Transverse colon (tissue), 4 donors: ENCODE measurements at regions not wholly inside any gene's neighbourhood (a gene's known extent, or its start where the extent isn't known, plus 50 kb on each side); places are given as distances from the start of the nearest gene placed in this dataset.

Source experiments
- DNase-seq: peaks from one replicate; pipeline ENCODE4 v3.0.0-alpha.2; 2019
- H3K27ac ChIP-seq, 4 donors: fragments of 200-600 bp; sonication (generic); 2 replicates each; pipeline ENCODE4 v1.5.1; 2016 to 2018; ENCODE audit warnings: inconsistent platforms in 4 of 4
- H3K27me3 ChIP-seq: fragments of 200-600 bp; sonication (generic); 2 replicates; pipeline ENCODE4 v1.5.1; 2017; ENCODE audit warnings: inconsistent platforms
- H3K36me3 ChIP-seq, 4 donors: fragments of 200-600 bp; sonication (generic); 2 replicates each; pipeline ENCODE4 v1.5.1; 2017 to 2019; ENCODE audit warnings: inconsistent platforms in 4 of 4
- H3K4me1 ChIP-seq, 4 donors: fragments of 200-600 bp; sonication (generic); 2 replicates each; pipeline ENCODE4 v1.5.1; 2017 to 2020; ENCODE audit warnings: inconsistent platforms in 4 of 4
- H3K4me3 ChIP-seq, 4 donors: fragments of 200-600 bp; sonication (generic); 1 replicate in 1 of 4; 2 replicates in 3 of 4; pipeline versions ENCODE4 v1.5.1 to v1.6.1; 2017 to 2019; ENCODE audit warnings: inconsistent platforms in 4 of 4
- H3K9me3 ChIP-seq, 2 donors: fragments of 200-600 bp; sonication (generic); 2 replicates each; pipeline ENCODE4 v1.5.1; 2017 to 2019; ENCODE audit warnings: inconsistent platforms in 2 of 2
- CTCF ChIP-seq, 5 experiments: fragments of 200-600 bp in 3 of 5; fragments of 450-650 bp in 2 of 5; sonication (generic) in 3 of 5; IDR thresholded peaks; 1 replicate in 2 of 5; 2 replicates in 3 of 5; pipeline ENCODE4 v1.5.1; 2016 to 2017; ENCODE audit warnings: antibody characterized with exemption in 5 of 5, inconsistent platforms in 3 of 5, mild to moderate bottlenecking in 2 of 5, moderate library complexity in 1 of 5
- EP300 ChIP-seq: sonication (generic); formaldehyde crosslinking; IDR thresholded peaks from one replicate; pipeline ENCODE4 v1.6.1; 2017; ENCODE audit warnings: antibody characterized with exemption, low read depth
- POLR2A ChIP-seq: fragments of 450-650 bp; IDR thresholded peaks from one replicate; pipeline ENCODE4 v1.6.1; 2016; ENCODE audit warnings: antibody characterized with exemption, mild to moderate bottlenecking, moderate library complexity
- POLR2AphosphoS5 ChIP-seq, 3 donors: sonication (generic); formaldehyde crosslinking; IDR thresholded peaks; one replicate each; pipeline ENCODE4 v1.6.1; 2016; ENCODE audit warnings: antibody characterized with exemption in 3 of 3
- WGBS, 2 donors: methylation state at CpG; one replicate each; pipeline ENCODE4 v1.1.5; 2018; ENCODE audit warnings: low coverage in 1 of 2; 5-methylcytosine and 5-hydroxymethylcytosine counted together
- in situ Hi-C, 4 donors: fragments of 200-750 bp; cut with MboI; loops; one replicate each; pipeline versions ENCODE4 v1.15.0 to v1.15.1; 2017; ENCODE audit warnings: low sequenced_read_pairs in 3 of 4, low pct_ligation_motif_present in 1 of 4, low pct_unique_long_range_greater_than_20kb in 1 of 4
- intact Hi-C: fragments of 100-400 bp; cut with DNase I; formaldehyde crosslinking; loops from one replicate; pipeline ENCODE4 v1.15.1; 2023; ENCODE audit warnings: low total_unique reads

GRCh38 chr1:221487781-221488524 is 253.9 kb downstream of the DUSP10 start:
- in situ Hi-C loops (loop anchor here in 1 of 4 donors (25.0 kb wide), 1 partner anchor 974 kb away; no protein-coding TSS in a partner anchor), intact Hi-C loops (no loop called here)
- TF ChIP-seq CTCF (IDR thresholded peaks at IDR 0.05) (no peak), POLR2AphosphoS5 (IDR thresholded peaks at IDR 0.05) (no peak), POLR2A (no peak), EP300 (no peak)

GRCh38 chr1:221488550-221488949 is 253.3 kb downstream of the DUSP10 start:
- in situ Hi-C loops = loop anchor here in 1 of 4 donors (25.0 kb wide), 1 partner anchor 974 kb away; no protein-coding TSS in a partner anchor
- no peak overlapping the region for H3K4me3 ChIP-seq
- no peak for TF ChIP-seq CTCF (IDR thresholded peaks at IDR 0.05)
- no peaks in the 10 kb centered on the region for H3K27me3 ChIP-seq
- H3K4me1 ChIP-seq = no peaks in the 10 kb centered on the region
- WGBS, 2 donors = 67 to 84% methylated on average over 1 of the region's 1 CpG
- no peak for DNase-seq
- H3K9me3 ChIP-seq = no peaks in the 10 kb centered on the region
- H3K36me3 ChIP-seq = no peaks in the 10 kb centered on the region
- intact Hi-C loops = no loop called here
- no peak overlapping the region for H3K27ac ChIP-seq

More at GRCh38 chr1:221487781-221488524, 253.9 kb downstream of the DUSP10 start:
- H3K27ac ChIP-seq = no peak overlapping the region
- 57 to 62% methylated on average over 8 of the region's 8 CpGs for WGBS, 2 donors
- no peaks in the 10 kb centered on the region for H3K4me1 ChIP-seq
- no peaks in the 10 kb centered on the region for H3K36me3 ChIP-seq
- H3K27me3 ChIP-seq = no peaks in the 10 kb centered on the region
- no peaks in the 10 kb centered on the region for H3K9me3 ChIP-seq
- H3K4me3 ChIP-seq = no peak overlapping the region
- DNase-seq = no peak

GRCh38 chr1:221494670-221495069 is 247.2 kb downstream of the DUSP10 start:
- WGBS, 2 donors = 21% methylated on average over 2 of the region's 2 CpGs; no CpG with 5 or more reads in 1 of the 2 donors
- no peak for DNase-seq
- Histone ChIP-seq H3K4me1 (no peaks in the 10 kb centered on the region), H3K27ac (no peak overlapping the region), H3K9me3 (no peaks in the 10 kb centered on the region), H3K27me3 (no peaks in the 10 kb centered on the region), H3K36me3 (no peaks in the 10 kb centered on the region), H3K4me3 (no peak overlapping the region)
- TF ChIP-seq POLR2AphosphoS5 (IDR thresholded peaks at IDR 0.05) (no peak), POLR2A (no peak), CTCF (IDR thresholded peaks at IDR 0.05) (no peak), EP300 (no peak)
- intact Hi-C loops = no loop called here
- in situ Hi-C loops = loop anchor here in 1 of 4 donors (25.0 kb wide), 1 partner anchor 968 kb away; no protein-coding TSS in a partner anchor

GRCh38 chr1:221497046-221497445 is 244.8 kb downstream of the DUSP10 start:
- no peaks in the 10 kb centered on the region for H3K9me3 ChIP-seq
- TF ChIP-seq CTCF (IDR thresholded peaks at IDR 0.05) (no peak), POLR2AphosphoS5 (IDR thresholded peaks at IDR 0.05) (no peak), EP300 (no peak), POLR2A (no peak)
- DNase-seq = no peak
- 0 to 47% methylated on average over 2 to 3 of the region's 3 CpGs for WGBS, 2 donors
- intact Hi-C loops = no loop called here
- H3K27me3 ChIP-seq = no peaks in the 10 kb centered on the region
- no peak overlapping the region for H3K27ac ChIP-seq
- no peak overlapping the region for H3K4me3 ChIP-seq
- in situ Hi-C loops = loop anchor here in 1 of 4 donors (25.0 kb wide), 1 partner anchor 965 kb away; no protein-coding TSS in a partner anchor
- no peaks in the 10 kb centered on the region for H3K36me3 ChIP-seq
- H3K4me1 ChIP-seq = no peaks in the 10 kb centered on the region
